GM20000 (cell line): ENCODE measurements at regions not wholly inside any gene's neighbourhood (a gene's known extent, or its start where the extent isn't known, plus 50 kb on each side); places are given as distances from the start of the nearest gene placed in this dataset.

Experiments
- DNase-seq: peaks from one replicate; pipeline ENCODE4 v3.0.0; 2012; ENCODE audit warnings: low spot score
- CTCF ChIP-seq: IDR thresholded peaks from 2 replicates; pipeline ENCODE4 v1.5.1; 2012; ENCODE audit warnings: mild to moderate bottlenecking, control low read depth; ENCODE audit errors: extremely low read depth, missing control alignments

- no peak for TF ChIP-seq CTCF
- DNase-seq, result no peak
Measured at GRCh38 chr9:109905472-109905871, 125.5 kb downstream of the PALM2AKAP2 start.

DNA sequence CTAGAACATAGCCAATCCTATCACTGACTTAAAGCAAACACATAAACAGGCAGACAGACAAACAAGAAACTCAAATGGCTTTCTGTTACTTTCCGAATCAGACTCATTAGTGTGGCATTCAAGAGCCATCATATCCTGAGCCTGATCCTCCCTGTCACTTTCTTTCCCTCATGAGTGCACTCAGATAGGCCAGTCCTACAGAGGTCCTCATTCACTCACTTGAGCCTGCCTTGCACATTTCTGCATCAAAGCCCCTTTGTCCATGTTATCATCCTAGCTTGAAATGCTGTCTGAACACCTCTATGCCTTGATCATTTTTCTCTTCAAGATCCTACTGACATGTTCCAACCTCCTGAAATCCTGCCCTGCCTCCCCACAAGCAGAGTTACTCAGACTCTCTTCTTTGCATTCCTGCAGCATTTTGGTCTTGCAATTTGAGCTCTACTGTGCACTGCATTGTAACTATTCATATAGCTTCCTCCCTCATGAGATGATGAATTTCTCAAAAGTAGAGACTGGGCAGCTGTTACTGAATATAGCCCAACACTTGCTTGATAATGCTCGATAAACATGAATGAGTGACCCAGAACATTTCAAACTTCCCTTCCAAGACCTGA lies 126.9 kb downstream of the PALM2AKAP2 start:
- TF ChIP-seq CTCF, result peak; percentile 7

DNA sequence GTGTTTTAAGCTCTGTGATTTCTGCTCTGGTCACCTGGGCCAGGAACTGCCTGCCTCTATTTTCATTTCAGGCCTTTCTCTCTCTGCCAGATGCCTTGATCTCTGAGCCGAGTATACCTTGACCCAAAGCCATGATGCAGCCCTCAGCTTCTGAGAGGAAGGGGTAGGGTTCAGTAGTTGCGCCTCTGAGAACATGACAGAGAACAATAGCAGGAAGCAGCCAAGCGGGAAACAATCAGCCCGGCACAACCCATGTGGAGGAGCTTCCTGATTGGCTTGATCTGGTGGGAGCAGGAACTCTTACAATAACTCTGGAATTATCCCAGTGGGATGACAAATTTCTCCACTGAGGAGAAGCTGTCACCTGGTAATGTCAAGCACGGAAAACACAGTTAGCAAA lies 127.4 kb downstream of the PALM2AKAP2 start:
- DNase-seq, result peak; percentile 44

More for the DNA sequence above, 126.9 kb downstream of the PALM2AKAP2 start:
- DNase-seq, result peak; percentile 25

DNA sequence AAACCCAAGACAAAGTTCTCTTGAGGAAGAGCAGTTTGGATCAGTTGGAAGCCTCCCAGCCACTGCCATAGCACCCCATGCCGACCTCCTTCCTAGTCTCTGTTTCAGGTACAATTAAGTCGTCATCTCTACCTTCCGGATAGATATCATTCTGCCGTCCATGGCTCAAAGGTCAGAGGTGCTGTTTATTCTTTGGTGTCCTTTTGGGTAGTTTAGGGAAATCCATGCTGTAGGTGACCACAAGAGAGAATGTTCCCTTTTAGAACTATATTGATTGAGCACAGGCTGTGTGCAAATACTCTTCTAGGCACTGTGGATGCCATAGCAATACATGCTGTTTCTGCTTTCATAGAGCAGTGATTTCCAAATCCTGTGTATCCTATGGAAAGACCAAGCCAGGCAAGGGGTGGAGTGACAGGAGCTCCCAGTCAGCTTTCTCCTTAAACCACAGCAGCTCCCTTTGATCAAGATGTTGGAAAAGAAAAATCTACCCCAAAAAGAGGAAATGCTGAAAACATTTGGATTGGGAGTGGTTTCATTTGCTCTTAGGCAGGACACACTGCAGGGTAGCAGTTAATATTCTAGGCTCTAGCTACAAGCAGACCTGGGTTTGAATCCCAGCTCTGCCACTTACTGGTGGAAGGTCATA lies 127.9 kb downstream of the PALM2AKAP2 start:
- TF ChIP-seq CTCF, result no peak
- no peak for DNase-seq

More for the DNA sequence above, 127.4 kb downstream of the PALM2AKAP2 start:
- no peak for TF ChIP-seq CTCF

- DNase-seq, result no peak
- TF ChIP-seq CTCF, result no peak
Measured at GRCh38 chr9:109908459-109909390, 128.7 kb downstream of the PALM2AKAP2 start.

- no peak for TF ChIP-seq CTCF
- no peak for DNase-seq
Measured at GRCh38 chr9:109910671-109911518, 130.9 kb downstream of the PALM2AKAP2 start.
